ENCODE measurements at regions not wholly inside any gene's neighbourhood (a gene's known extent, or its start where the extent isn't known, plus 50 kb on each side); places are given as distances from the start of the nearest gene placed in this dataset.

DNA sequence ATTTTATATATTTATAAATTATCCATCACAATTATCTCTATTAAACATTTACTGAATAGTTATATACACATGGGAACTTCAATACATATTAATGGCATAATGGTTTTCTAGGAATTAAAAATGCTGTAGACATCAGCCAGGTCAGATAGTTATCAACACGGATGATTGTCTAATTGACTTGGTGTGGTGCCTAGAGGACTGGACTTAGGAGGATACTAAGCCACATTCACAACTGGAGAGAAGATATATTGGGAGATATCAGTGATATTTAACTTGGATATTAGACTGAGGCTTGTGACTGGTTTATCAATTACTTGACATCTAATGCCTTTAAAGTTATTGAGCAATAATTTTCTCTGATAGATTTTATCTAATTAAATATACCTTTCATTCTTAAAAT is 794.5 kb upstream of the ANO3 start:
- no peak overlapping the region for H3K27ac ChIP-seq
- no peaks in the 10 kb centered on the region for H3K9me3 ChIP-seq
- intact Hi-C loops (cut with DNase I): no loop called here
- no peak for TF ChIP-seq POLR2A (IDR thresholded peaks at IDR 0.05)
- TF ChIP-seq POLR2AphosphoS5 (IDR thresholded peaks at IDR 0.05; ENCODE audit: insufficient read depth in 1 of 2, low read depth in 1 of 2): no peak
- TF ChIP-seq, protein P1, sequence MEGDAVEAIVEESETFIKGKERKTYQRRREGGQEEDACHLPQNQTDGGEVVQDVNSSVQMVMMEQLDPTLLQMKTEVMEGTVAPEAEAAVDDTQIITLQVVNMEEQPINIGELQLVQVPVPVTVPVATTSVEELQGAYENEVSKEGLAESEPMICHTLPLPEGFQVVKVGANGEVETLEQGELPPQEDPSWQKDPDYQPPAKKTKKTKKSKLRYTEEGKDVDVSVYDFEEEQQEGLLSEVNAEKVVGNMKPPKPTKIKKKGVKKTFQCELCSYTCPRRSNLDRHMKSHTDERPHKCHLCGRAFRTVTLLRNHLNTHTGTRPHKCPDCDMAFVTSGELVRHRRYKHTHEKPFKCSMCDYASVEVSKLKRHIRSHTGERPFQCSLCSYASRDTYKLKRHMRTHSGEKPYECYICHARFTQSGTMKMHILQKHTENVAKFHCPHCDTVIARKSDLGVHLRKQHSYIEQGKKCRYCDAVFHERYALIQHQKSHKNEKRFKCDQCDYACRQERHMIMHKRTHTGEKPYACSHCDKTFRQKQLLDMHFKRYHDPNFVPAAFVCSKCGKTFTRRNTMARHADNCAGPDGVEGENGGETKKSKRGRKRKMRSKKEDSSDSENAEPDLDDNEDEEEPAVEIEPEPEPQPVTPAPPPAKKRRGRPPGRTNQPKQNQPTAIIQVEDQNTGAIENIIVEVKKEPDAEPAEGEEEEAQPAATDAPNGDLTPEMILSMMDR (IDR thresholded peaks at IDR 0.05): no peak
- no peaks in the 10 kb centered on the region for H3K27me3 ChIP-seq
- no peak for DNase-seq (ENCODE audit: extremely low spot score in 2 of 2)
- H3K36me3 ChIP-seq: no peaks in the 10 kb centered on the region
- H3K4me3 ChIP-seq: no peak overlapping the region
- H3K4me1 ChIP-seq: no peaks in the 10 kb centered on the region

DNA sequence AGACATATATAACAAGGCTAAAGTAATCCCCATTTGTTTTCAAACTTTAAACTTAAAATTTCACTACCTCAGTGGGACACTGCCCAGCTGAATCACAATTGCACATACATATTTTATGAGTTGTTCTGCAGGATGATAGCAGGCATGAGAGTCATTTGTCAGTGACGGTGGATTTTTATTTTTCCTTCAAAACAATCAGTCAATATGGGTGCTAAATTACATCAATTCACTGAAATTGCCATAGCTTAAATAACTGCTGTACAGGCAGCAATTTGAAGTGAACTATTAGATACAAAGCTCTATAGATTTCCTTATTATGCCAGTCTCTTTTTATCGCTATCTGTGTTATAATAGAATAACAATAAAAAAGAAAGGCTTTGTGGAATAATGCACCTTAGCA is 784.6 kb upstream of the ANO3 start:
- Histone ChIP-seq H3K4me3 (no peak overlapping the region), H3K27me3 (no peaks in the 10 kb centered on the region), H3K36me3 (no peaks in the 10 kb centered on the region), H3K9me3 (no peaks in the 10 kb centered on the region), H3K27ac (no peak overlapping the region), H3K4me1 (no peaks in the 10 kb centered on the region)
- no peak for DNase-seq (ENCODE audit: extremely low spot score in 2 of 2)
- intact Hi-C loops (cut with DNase I): no loop called here
- no peak for TF ChIP-seq POLR2A (IDR thresholded peaks at IDR 0.05)
- TF ChIP-seq, protein P1 (IDR thresholded peaks at IDR 0.05): no peak
- no peak for TF ChIP-seq POLR2AphosphoS5 (IDR thresholded peaks at IDR 0.05; ENCODE audit: insufficient read depth in 1 of 2, low read depth in 1 of 2)

GRCh38 chr11:25562417-25562816 is 769.5 kb upstream of the ANO3 start:
- intact Hi-C loops (cut with DNase I): no loop called here
- no peak overlapping the region for H3K4me3 ChIP-seq
- no peaks in the 10 kb centered on the region for H3K27me3 ChIP-seq
- H3K9me3 ChIP-seq: no peaks in the 10 kb centered on the region
- no peak overlapping the region for H3K27ac ChIP-seq
- H3K36me3 ChIP-seq: no peaks in the 10 kb centered on the region
- no peak for DNase-seq (ENCODE audit: extremely low spot score in 2 of 2)
- H3K4me1 ChIP-seq: no peaks in the 10 kb centered on the region
- TF ChIP-seq, protein P1 (IDR thresholded peaks at IDR 0.05): no peak
- TF ChIP-seq POLR2AphosphoS5 (IDR thresholded peaks at IDR 0.05; ENCODE audit: insufficient read depth in 1 of 2, low read depth in 1 of 2) (no peak), POLR2A (IDR thresholded peaks at IDR 0.05) (no peak)

- Histone ChIP-seq H3K4me3 (no peak overlapping the region), H3K4me1 (no peaks in the 10 kb centered on the region), H3K27ac (no peak overlapping the region), H3K36me3 (no peaks in the 10 kb centered on the region), H3K27me3 (no peaks in the 10 kb centered on the region), H3K9me3 (no peaks in the 10 kb centered on the region)
- TF ChIP-seq, protein P1 (IDR thresholded peaks at IDR 0.05): no peak
- TF ChIP-seq POLR2A (IDR thresholded peaks at IDR 0.05) (no peak), POLR2AphosphoS5 (IDR thresholded peaks at IDR 0.05; ENCODE audit: insufficient read depth in 1 of 2, low read depth in 1 of 2) (no peak)
- intact Hi-C loops (cut with DNase I): no loop called here
- no peak for DNase-seq (ENCODE audit: extremely low spot score in 2 of 2)
Observed at GRCh38 chr11:25565846-25566245, 766.1 kb upstream of the ANO3 start.

DNA sequence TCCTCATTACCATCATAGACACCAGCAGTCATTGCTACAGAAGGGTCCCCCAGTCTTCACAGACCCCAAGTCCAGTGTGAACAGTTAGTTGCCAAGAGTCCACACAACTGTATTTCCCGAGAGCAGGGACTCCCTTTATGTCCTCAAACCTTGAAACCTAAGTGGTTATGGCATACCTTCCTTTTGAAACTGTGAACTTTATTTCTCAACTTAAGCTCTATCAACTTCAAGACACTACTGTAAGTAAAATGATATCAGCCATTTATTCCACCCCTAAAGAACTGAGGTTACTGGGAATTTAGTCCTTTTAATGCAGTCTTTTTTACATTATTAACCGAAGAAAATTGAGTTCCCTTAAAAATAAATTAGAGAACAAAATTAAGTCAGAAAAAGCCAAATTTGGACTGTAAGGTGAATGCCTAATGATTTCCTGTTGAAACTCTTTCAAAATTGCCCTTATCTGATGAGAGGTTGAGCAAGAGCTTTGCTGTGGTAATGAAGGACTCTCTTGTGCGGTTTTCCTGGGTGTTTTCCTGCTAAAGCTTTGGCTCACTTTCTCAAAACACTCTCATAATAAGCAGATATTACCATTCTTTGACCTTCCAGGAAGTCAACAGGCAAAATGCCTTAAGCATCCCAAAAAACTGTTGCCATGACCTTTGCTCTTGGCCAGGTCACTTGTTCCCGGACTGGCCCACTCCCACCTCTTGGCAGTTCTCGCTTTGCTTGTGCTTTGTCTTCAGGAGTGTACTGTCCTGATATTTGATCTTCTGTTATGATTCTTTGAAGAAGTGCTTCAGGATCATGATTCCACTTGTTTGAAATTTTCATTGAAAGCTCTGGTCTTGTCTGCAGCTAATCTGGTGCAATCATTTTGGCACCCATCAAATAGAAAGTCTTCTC is 765.4 kb upstream of the ANO3 start:
- H3K27me3 ChIP-seq: no peaks in the 10 kb centered on the region
- H3K9me3 ChIP-seq: no peaks in the 10 kb centered on the region
- no peak for DNase-seq (ENCODE audit: extremely low spot score in 2 of 2)
- H3K4me3 ChIP-seq: no peak overlapping the region
- intact Hi-C loops (cut with DNase I): no loop called here
- TF ChIP-seq, protein P1 (IDR thresholded peaks at IDR 0.05): no peak
- TF ChIP-seq POLR2A (IDR thresholded peaks at IDR 0.05): no peak
- no peak for TF ChIP-seq POLR2AphosphoS5 (IDR thresholded peaks at IDR 0.05; ENCODE audit: insufficient read depth in 1 of 2, low read depth in 1 of 2)
- H3K27ac ChIP-seq: no peak overlapping the region
- no peaks in the 10 kb centered on the region for H3K4me1 ChIP-seq
- no peaks in the 10 kb centered on the region for H3K36me3 ChIP-seq

Data from vagina (tissue), 2 donors.